Psoas muscle (tissue), 7 donors: ENCODE measurements at regions not wholly inside any gene's neighbourhood (a gene's known extent, or its start where the extent isn't known, plus 50 kb on each side); places are given as distances from the start of the nearest gene placed in this dataset.
"Not testable (repeated sequence)": the region's sequence is repeated elsewhere in the genome, so short reads cannot be mapped to it uniquely, and the experiment has no call there.

Experiments used
- ATAC-seq, 4 donors: fragments of 200-7000 bp; cut with Tn5 transposase; one replicate each; pipeline ENCODE4 v1.9.1; 2020; ENCODE audit warnings: moderate library complexity in 3 of 4, mild to moderate bottlenecking in 2 of 4
- DNase-seq, 2 donors: peaks; one replicate each; pipeline ENCODE4 v3.0.0-alpha.2; 2020
- H3K27ac ChIP-seq: fragments of 200-600 bp; one replicate; pipeline ENCODE4 v1.8.0; 2022
- H3K27me3 ChIP-seq, 3 donors: fragments of 200-600 bp in 1 of 3; one replicate each; pipeline versions ENCODE4 v1.6.1 to v1.8.0; 2013 to 2022; ENCODE audit warnings: low read length in 2 of 3, mild to moderate bottlenecking in 2 of 3, moderate library complexity in 1 of 3; ENCODE audit not compliant: insufficient read depth in 3 of 3
- H3K36me3 ChIP-seq, 2 donors: fragments of 200-600 bp in 1 of 2; one replicate each; pipeline versions ENCODE4 v1.6.1 to v1.8.0; 2013 to 2022; ENCODE audit warnings: low read depth in 1 of 2, mild to moderate bottlenecking in 1 of 2, moderate library complexity in 1 of 2; ENCODE audit not compliant: insufficient read depth in 1 of 2
- H3K4me1 ChIP-seq: fragments of 200-600 bp; one replicate; pipeline ENCODE4 v1.8.0; 2022
- H3K4me3 ChIP-seq: fragments of 200-600 bp; one replicate; pipeline ENCODE4 v1.8.0; 2022; ENCODE audit warnings: mild to moderate bottlenecking
- H3K9me3 ChIP-seq: fragments of 200-600 bp; one replicate; pipeline ENCODE4 v1.8.0; 2022
- WGBS, 3 donors: extraction: QIAGEN DNeasy Blood & Tissue Kit; methylation state at CpG; one replicate each; pipeline versions ENCODE4 v1.1.6 to v1.1.7; 2013; 5-methylcytosine and 5-hydroxymethylcytosine counted together
- intact Hi-C, 2 donors: fragments of 100-400 bp; cut with DNase I; formaldehyde crosslinking; loops; one replicate each; pipeline versions ENCODE4 v1.11.0 to v1.14.2; 2022
- TF ChIP-seq, protein P1 (sequence below): fragments of 200-600 bp; IDR thresholded peaks from one replicate; pipeline ENCODE4 v1.8.0; 2022; ENCODE audit warnings: antibody characterized with exemption
- donor health status: healthy with polysubstance abuse.
- donor health status: DM: no; HTN: no; CAD: no; lungs with moderate emphysema.
- donor health status: Bipolar disorder and iron deficiency.
- donor health status: healthy.
- donor health status: DM: yes; HTN: yes; CAD: no.
- donor health status: DM: no; HTN: no; CAD: no.
- donor health status: DM: yes; HTN: yes; CAD: no.

DNA sequence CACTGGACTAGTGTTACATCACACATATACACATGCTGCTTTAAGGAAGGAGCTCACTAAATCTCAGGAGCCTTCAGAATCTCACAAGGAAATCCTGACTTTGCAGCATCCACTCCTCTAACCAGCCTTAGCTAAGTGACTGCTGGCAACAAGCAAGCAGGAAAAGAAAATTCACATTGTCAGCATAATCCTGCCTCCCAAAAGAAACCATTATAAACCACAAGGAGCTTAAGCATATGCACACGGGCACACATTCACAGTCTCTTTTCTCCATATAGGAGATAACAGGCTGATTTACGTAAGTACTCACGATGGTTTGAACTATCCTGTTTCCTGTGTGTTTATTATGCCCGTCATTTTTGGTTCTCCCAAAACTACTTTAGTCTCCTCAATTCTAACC is 136.3 kb downstream of the TMEM144 start:
- TF ChIP-seq, protein P1, sequence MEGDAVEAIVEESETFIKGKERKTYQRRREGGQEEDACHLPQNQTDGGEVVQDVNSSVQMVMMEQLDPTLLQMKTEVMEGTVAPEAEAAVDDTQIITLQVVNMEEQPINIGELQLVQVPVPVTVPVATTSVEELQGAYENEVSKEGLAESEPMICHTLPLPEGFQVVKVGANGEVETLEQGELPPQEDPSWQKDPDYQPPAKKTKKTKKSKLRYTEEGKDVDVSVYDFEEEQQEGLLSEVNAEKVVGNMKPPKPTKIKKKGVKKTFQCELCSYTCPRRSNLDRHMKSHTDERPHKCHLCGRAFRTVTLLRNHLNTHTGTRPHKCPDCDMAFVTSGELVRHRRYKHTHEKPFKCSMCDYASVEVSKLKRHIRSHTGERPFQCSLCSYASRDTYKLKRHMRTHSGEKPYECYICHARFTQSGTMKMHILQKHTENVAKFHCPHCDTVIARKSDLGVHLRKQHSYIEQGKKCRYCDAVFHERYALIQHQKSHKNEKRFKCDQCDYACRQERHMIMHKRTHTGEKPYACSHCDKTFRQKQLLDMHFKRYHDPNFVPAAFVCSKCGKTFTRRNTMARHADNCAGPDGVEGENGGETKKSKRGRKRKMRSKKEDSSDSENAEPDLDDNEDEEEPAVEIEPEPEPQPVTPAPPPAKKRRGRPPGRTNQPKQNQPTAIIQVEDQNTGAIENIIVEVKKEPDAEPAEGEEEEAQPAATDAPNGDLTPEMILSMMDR = no peak
- Histone ChIP-seq H3K27ac (no peak overlapping the region), H3K4me3 (no peak overlapping the region), H3K36me3 (no peaks in the 10 kb centered on the region), H3K27me3 (no peaks in the 10 kb centered on the region), H3K4me1 (no peaks in the 10 kb centered on the region), H3K9me3 (no peaks in the 10 kb centered on the region)
- intact Hi-C loops = no loop called here
- ATAC-seq (no peak), DNase-seq (no peak)
- 66 to 76% (median 72%) methylated on average over 4 of the region's 4 CpGs for WGBS, 3 donors

DNA sequence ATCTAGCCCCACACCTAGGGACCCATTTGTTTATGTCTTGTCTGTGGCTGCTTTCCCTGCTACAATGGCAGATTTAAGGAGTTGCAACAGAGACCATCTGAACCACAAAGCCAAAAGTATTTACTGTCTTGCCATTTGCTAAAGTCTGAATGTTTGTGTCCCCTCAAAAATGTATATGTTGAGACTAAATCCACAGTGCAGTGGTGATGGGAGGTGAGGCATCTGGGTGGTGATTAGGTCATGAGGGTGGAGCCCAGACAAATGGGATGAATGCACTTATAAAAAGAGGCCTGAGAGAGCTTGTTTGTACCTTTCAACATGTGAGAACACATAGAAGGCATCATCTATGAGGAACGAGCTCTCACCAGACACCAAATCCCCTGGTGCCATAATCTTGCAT is 137.3 kb downstream of the TMEM144 start:
- DNase-seq (no peak), ATAC-seq (no peak)
- no peaks in the 10 kb centered on the region for H3K4me1 ChIP-seq
- intact Hi-C loops = no loop called here
- H3K4me3 ChIP-seq = no peak overlapping the region
- no peaks in the 10 kb centered on the region for H3K9me3 ChIP-seq
- no peaks in the 10 kb centered on the region for H3K27me3 ChIP-seq
- no peak overlapping the region for H3K27ac ChIP-seq
- no peaks in the 10 kb centered on the region for H3K36me3 ChIP-seq
- WGBS, 3 donors = 52 to 55% (median 53%) methylated on average over 1 of the region's 1 CpG
- TF ChIP-seq, protein P1 = no peak

DNA sequence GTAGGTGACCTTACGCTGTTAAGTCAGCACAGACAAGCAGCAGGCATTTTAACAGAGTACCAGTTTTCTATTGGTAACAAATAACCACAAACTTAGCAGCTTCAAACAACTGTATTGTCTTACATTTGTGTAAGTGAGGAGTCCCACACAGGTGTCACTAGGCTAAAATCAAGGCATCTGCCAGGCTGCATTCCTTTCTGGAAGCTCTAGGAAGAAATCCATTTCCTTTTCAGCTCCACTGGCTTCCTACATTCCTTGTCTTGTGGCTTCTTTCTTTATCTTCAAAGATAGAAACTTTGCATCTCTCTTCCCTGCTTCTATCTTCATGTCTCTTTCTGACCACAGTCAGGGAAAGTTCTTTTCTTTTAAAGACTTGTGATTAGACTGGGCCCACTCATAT is 139.9 kb downstream of the TMEM144 start:
- Histone ChIP-seq H3K27ac (no peak overlapping the region), H3K27me3 (no peaks in the 10 kb centered on the region), H3K4me1 (no peaks in the 10 kb centered on the region), H3K36me3 (no peaks in the 10 kb centered on the region), H3K9me3 (no peaks in the 10 kb centered on the region), H3K4me3 (no peak overlapping the region)
- intact Hi-C loops = no loop called here
- ATAC-seq = no peak
- no peak for DNase-seq
- TF ChIP-seq, protein P1 = no peak
- WGBS, 3 donors = 86 to 96% (median 95%) methylated on average over 1 of the region's 1 CpG

DNA sequence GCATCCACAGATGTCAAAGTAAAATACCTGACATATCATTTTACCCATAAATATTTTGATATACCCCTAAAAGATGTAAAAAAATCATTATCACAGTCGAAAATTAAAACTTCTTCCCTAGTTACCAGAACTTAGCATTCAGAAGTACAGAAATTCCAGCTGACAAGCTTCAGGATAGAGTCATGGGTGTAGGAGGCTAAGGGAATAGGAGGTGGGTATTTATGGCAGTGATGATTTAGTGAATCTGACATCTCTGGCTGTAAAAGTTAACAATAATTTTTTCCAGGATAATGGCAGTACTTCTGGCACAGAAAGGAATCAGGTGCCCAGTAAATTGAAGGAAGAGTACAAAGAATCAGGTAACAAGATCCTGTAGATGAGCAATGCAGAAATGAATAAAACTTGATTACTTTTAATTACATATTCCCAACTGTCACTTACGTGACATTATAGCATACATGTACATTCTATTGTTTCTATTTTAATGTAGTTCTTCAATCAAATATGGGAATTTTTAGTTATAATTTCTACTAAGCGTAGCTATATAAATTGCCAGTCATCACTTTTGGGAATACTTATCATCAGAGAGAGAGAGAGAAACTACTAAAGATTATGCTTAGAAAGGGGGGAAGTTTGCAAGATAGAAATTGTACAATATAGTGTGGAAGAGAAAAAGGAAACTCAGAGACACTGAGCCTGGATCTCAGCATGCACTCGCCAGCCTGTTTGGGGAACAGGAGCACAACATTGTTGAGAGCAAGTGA is 143.4 kb downstream of the TMEM144 start:
- 75 to 77% (median 77%) methylated on average over 4 of the region's 4 CpGs for WGBS, 3 donors
- TF ChIP-seq, protein P1 = no peak
- intact Hi-C loops = no loop called here
- no peaks in the 10 kb centered on the region for H3K9me3 ChIP-seq
- no peak overlapping the region for H3K4me3 ChIP-seq
- no peaks in the 10 kb centered on the region for H3K4me1 ChIP-seq
- DNase-seq (no peak), ATAC-seq (no peak)
- H3K36me3 ChIP-seq = no peaks in the 10 kb centered on the region
- no peaks in the 10 kb centered on the region for H3K27me3 ChIP-seq
- no peak overlapping the region for H3K27ac ChIP-seq

DNA sequence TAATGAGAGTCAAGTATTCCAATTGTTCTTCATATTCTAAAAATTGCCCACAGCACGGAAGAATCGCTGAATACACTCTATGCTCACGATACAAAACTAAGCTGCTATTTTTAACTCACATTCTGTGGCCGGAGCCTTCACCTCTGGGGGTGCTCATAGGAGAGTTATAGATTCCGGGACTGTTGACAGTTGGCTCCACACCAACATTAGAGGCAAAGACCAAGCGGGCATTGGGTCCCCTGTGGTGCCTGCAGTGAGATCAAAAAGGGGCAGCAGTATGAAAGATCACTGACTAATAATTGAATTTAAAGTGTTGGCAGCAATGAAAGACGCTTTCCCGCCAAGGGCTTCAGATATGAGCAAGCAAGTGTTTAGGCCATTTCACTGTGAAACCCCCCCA is 146.0 kb downstream of the TMEM144 start:
- intact Hi-C loops = no loop called here
- Histone ChIP-seq H3K4me3 (no peak overlapping the region), H3K4me1 (no peaks in the 10 kb centered on the region), H3K36me3 (no peaks in the 10 kb centered on the region), H3K27ac (no peak overlapping the region), H3K9me3 (no peaks in the 10 kb centered on the region), H3K27me3 (no peaks in the 10 kb centered on the region)
- 59 to 76% (median 69%) methylated on average over 8 of the region's 8 CpGs for WGBS, 3 donors
- ATAC-seq (no peak), DNase-seq (no peak)
- TF ChIP-seq, protein P1 = no peak

DNA sequence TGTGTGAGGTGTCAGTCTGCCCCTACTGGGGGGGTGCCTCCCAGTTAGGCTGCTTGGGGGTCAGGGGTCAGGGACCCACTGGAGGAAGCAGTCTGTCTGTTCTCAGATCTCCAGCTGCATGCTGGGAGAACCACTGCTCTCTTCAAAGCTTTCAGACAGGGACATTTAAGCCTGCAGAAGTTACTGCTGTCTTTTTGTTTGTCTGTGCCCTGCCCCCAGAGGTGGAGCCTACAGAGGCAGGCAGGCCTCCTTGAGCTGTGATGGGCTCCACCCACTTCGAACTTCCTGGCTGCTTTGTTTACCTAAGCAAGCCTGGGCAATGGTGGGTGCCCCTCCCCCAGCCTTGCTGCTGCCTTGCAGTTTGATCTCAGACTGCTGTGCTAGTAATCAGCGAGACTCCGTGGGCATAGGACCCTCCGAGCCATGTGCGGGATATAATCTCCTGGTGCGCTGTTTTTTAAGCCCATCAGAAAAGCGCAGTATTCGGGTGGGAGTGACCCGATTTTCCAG is 153.7 kb upstream of the RXFP1 start:
- H3K27me3 ChIP-seq, H3K4me3 ChIP-seq, ATAC-seq, H3K36me3 ChIP-seq, H3K4me1 ChIP-seq, H3K9me3 ChIP-seq, intact Hi-C loops, H3K27ac ChIP-seq, DNase-seq: not testable (repeated sequence)
- 89 to 96% (median 93%) methylated on average over 9 of the region's 9 CpGs for WGBS, 3 donors
